Stomach (tissue), 4 donors: ENCODE measurements at regions not wholly inside any gene's neighbourhood (a gene's known extent, or its start where the extent isn't known, plus 50 kb on each side); places are given as distances from the start of the nearest gene placed in this dataset.

ENCODE experiments used
- CTCF ChIP-seq, 7 experiments: fragments of 450-650 bp in 4 of 7; fragments of 200-600 bp in 3 of 7; sonication (generic) in 3 of 7; IDR thresholded peaks; one replicate each; pipeline ENCODE4 v1.5.1; 2016 to 2019; ENCODE audit warnings: antibody characterized with exemption in 7 of 7, control low read depth in 2 of 7, mild to moderate bottlenecking in 1 of 7
- EP300 ChIP-seq: sonication (generic); formaldehyde crosslinking; IDR thresholded peaks from one replicate; pipeline ENCODE4 v1.6.1; 2017; ENCODE audit warnings: antibody characterized with exemption
- POLR2A ChIP-seq, 4 donors: fragments of 450-650 bp; IDR thresholded peaks; one replicate each; pipeline ENCODE4 v1.6.1; 2016; ENCODE audit warnings: antibody characterized with exemption in 4 of 4, control low read depth in 2 of 4, mild to moderate bottlenecking in 1 of 4, moderate library complexity in 1 of 4
- POLR2AphosphoS5 ChIP-seq, 3 donors: sonication (generic); formaldehyde crosslinking; IDR thresholded peaks; one replicate each; pipeline ENCODE4 v1.6.1; 2016; ENCODE audit warnings: antibody characterized with exemption in 3 of 3

- TF ChIP-seq CTCF (IDR thresholded peaks at IDR 0.05) = no peak
- no peak for TF ChIP-seq POLR2A (IDR thresholded peaks at IDR 0.05)
- no peak for TF ChIP-seq POLR2AphosphoS5 (IDR thresholded peaks at IDR 0.05)
- no peak for TF ChIP-seq EP300
These were observed 183.1 kb upstream of the GIMD1 start for GRCh38 chr4:106551724-106552123.
